ENCODE measurements at regions not wholly inside any gene's neighbourhood (a gene's known extent, or its start where the extent isn't known, plus 50 kb on each side); places are given as distances from the start of the nearest gene placed in this dataset.

- TF ChIP-seq, protein P1, sequence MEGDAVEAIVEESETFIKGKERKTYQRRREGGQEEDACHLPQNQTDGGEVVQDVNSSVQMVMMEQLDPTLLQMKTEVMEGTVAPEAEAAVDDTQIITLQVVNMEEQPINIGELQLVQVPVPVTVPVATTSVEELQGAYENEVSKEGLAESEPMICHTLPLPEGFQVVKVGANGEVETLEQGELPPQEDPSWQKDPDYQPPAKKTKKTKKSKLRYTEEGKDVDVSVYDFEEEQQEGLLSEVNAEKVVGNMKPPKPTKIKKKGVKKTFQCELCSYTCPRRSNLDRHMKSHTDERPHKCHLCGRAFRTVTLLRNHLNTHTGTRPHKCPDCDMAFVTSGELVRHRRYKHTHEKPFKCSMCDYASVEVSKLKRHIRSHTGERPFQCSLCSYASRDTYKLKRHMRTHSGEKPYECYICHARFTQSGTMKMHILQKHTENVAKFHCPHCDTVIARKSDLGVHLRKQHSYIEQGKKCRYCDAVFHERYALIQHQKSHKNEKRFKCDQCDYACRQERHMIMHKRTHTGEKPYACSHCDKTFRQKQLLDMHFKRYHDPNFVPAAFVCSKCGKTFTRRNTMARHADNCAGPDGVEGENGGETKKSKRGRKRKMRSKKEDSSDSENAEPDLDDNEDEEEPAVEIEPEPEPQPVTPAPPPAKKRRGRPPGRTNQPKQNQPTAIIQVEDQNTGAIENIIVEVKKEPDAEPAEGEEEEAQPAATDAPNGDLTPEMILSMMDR (conservative IDR thresholded peaks at IDR 0.05; ENCODE audit: low read depth, low read length): no peak
- no peak for TF ChIP-seq EZH2 (IDR thresholded peaks at IDR 0.05; ENCODE audit: borderline replicate concordance, low read depth, low read length, poor library complexity, severe bottlenecking)
These were observed 119.0 kb downstream of the RMI2 start for GRCh38 chr16:11464241-11464640.

Measured in A673 (cell line).